ENCODE measurements at regions not wholly inside any gene's neighbourhood (a gene's known extent, or its start where the extent isn't known, plus 50 kb on each side); places are given as distances from the start of the nearest gene placed in this dataset.

GRCh38 chr2:204049635-204050034 is 113.1 kb downstream of the ICOS start:
- DNase-seq: no peak

GRCh38 chr2:204050681-204051080 is 114.1 kb downstream of the ICOS start:
- DNase-seq: no peak

GRCh38 chr2:204051476-204051875 is 114.9 kb downstream of the ICOS start:
- DNase-seq: no peak

GRCh38 chr2:204051984-204052556 is 115.5 kb downstream of the ICOS start:
- no peak for DNase-seq

GRCh38 chr2:204059016-204059415 is 122.5 kb downstream of the ICOS start:
- no peak for DNase-seq

GRCh38 chr2:204060841-204061240 is 124.3 kb downstream of the ICOS start:
- no peak for DNase-seq

GRCh38 chr2:204061241-204061640 is 124.7 kb downstream of the ICOS start:
- DNase-seq: no peak

- no peak for DNase-seq
These were observed 127.6 kb downstream of the ICOS start for GRCh38 chr2:204064119-204064518.

GRCh38 chr2:204065566-204065965 is 129.0 kb downstream of the ICOS start:
- DNase-seq: no peak

GRCh38 chr2:204066051-204066450 is 129.5 kb downstream of the ICOS start:
- no peak for DNase-seq

- DNase-seq: no peak
These were observed 133.2 kb downstream of the ICOS start for GRCh38 chr2:204069804-204070203.

GRCh38 chr2:204072443-204073324 is 136.1 kb downstream of the ICOS start:
- no peak for DNase-seq

GRCh38 chr2:204074456-204074855 is 137.9 kb downstream of the ICOS start:
- no peak for DNase-seq

- DNase-seq: no peak
These were observed 141.6 kb downstream of the ICOS start for GRCh38 chr2:204078003-204078698.

GRCh38 chr2:204081487-204082425 is 145.2 kb downstream of the ICOS start:
- DNase-seq: no peak

- no peak for DNase-seq
These were observed 149.6 kb downstream of the ICOS start for GRCh38 chr2:204086167-204086566.

- DNase-seq: no peak
These were observed 152.5 kb downstream of the ICOS start for GRCh38 chr2:204089105-204089504.

GRCh38 chr2:204089574-204089973 is 153.0 kb downstream of the ICOS start:
- no peak for DNase-seq

GRCh38 chr2:204090021-204090420 is 153.5 kb downstream of the ICOS start:
- DNase-seq: no peak

GRCh38 chr2:204104811-204105210 is 168.2 kb downstream of the ICOS start:
- no peak for DNase-seq

- DNase-seq: peak in 1 of 2 experiments; percentile 11
These were observed 171.8 kb downstream of the ICOS start for GRCh38 chr2:204108330-204108751.

GRCh38 chr2:204108781-204109295 is 172.3 kb downstream of the ICOS start:
- no peak for DNase-seq

Data from NCI-H187 (cell line).